ENCODE measurements at regions not wholly inside any gene's neighbourhood (a gene's known extent, or its start where the extent isn't known, plus 50 kb on each side); places are given as distances from the start of the nearest gene placed in this dataset.

DNA sequence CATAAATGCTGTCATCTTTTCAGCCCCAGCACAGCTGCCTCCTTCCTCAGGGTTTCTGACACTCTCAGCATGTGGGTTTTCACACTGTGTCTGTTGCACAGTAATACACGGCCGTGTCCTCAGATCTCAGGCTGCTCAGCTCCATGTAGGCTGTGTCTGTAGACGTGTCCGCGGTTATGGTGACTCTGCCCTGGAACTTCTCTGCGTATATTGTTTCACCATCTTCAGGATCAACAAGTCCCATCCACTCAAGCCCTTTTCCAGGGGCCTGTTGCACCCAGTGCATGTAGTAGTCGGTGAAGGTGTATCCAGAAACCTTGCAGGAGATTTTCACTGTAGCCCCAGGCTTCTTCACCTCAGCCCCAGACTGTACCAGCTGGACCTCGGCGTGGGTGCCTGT, 1210.6 kb downstream of the TMEM121 start:
- TF ChIP-seq, protein P1, sequence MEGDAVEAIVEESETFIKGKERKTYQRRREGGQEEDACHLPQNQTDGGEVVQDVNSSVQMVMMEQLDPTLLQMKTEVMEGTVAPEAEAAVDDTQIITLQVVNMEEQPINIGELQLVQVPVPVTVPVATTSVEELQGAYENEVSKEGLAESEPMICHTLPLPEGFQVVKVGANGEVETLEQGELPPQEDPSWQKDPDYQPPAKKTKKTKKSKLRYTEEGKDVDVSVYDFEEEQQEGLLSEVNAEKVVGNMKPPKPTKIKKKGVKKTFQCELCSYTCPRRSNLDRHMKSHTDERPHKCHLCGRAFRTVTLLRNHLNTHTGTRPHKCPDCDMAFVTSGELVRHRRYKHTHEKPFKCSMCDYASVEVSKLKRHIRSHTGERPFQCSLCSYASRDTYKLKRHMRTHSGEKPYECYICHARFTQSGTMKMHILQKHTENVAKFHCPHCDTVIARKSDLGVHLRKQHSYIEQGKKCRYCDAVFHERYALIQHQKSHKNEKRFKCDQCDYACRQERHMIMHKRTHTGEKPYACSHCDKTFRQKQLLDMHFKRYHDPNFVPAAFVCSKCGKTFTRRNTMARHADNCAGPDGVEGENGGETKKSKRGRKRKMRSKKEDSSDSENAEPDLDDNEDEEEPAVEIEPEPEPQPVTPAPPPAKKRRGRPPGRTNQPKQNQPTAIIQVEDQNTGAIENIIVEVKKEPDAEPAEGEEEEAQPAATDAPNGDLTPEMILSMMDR (IDR thresholded peaks at IDR 0.05), result no peak
- TF ChIP-seq POLR2A (IDR thresholded peaks at IDR 0.05), result no peak
